GM21447 (cell line): ENCODE measurements at regions not wholly inside any gene's neighbourhood (a gene's known extent, or its start where the extent isn't known, plus 50 kb on each side); places are given as distances from the start of the nearest gene placed in this dataset.

Source experiments
- ATAC-seq: cut with Tn5 transposase; IDR thresholded peaks from one replicate; pipeline ENCODE4 v1.9.1; 2021; ENCODE audit not compliant: unreplicated experiment

DNA sequence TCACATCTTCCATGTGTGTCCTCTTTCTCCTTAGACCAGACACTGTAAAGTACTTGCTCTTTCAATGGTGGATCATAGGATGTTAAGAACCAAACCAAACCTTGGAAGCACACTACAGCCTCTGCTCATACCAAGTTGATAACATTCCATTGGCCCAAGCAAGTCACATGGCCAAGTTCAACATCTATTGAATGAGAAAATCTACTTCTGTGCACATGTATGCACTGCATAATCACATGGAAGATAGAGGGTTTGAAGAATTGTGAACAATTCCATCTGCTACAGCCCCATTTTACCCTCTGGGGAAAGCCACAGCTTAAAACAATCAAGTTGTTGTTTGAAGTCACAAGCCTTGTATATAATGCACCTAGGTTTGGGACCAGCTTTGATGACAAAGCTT is 68.2 kb downstream of the MFAP3 start:
- no peak for ATAC-seq

GRCh38 chr5:154107756-154108155 is 69.0 kb downstream of the MFAP3 start:
- ATAC-seq: no peak

DNA sequence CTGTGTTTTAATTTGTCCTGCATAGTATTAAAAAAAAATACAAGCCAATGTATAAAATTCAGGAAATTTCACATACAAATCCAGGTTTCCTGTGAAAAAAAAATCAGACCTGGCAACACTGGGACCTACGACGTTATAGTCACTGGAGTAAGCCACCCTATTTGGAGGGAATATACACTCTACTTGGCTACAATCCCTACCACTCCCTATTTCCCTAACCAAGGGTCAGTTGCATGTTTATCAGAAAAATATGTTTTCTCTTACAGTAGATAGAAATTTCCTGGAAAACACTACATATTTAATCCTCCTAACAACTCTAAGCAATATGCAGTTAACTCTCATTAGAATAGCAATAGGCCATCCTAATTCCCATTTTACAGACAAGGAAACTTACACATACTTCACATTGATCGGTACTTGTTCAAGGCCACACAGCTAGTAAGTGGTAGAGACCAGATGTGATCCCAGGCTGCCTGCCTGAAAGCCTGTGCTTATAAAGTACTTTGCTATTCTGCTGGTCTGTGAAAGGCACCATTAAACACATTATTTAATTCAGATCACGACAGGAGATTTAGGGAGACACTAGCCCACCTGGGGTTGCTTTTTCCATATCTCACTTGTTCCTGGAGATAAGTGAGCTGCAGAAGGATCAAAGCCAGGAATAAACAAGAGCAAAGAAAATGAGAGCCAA is 70.8 kb downstream of the MFAP3 start:
- no peak for ATAC-seq

- no peak for ATAC-seq
Observed at GRCh38 chr5:154110107-154110453, 71.3 kb downstream of the MFAP3 start.

DNA sequence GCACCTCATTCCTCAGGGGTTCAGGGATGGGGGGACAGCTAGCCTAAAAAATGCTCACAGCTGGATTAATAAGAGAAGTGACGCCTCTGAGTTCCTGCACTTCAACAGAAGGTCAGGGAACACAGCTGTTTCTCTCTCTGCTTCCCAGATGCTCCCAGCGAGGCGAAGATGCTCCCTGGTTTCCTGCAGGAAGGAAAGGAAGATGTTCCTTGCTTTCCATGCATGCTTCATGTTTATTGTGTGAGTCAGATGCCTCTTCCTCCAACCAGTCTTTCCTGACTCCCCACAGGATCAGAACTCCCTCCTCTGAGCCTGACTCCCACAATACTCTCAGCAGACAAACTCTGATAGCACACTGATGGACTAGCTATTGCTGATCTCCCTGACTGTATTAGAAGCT is 71.9 kb downstream of the MFAP3 start:
- ATAC-seq: no peak

GRCh38 chr5:154111214-154111613 is 72.4 kb downstream of the MFAP3 start:
- no peak for ATAC-seq

- ATAC-seq: peak; percentile 87
Observed at GRCh38 chr5:154112255-154112654, 73.5 kb downstream of the MFAP3 start.

- no peak for ATAC-seq
Observed at GRCh38 chr5:154115291-154115690, 75.2 kb upstream of the GALNT10 start.

- no peak for ATAC-seq
Observed at GRCh38 chr5:154117050-154117449, 73.5 kb upstream of the GALNT10 start.

- ATAC-seq: no peak
Observed at GRCh38 chr5:154117930-154118329, 72.6 kb upstream of the GALNT10 start.

- no peak for ATAC-seq
Observed at GRCh38 chr5:154118385-154118784, 72.1 kb upstream of the GALNT10 start.

DNA sequence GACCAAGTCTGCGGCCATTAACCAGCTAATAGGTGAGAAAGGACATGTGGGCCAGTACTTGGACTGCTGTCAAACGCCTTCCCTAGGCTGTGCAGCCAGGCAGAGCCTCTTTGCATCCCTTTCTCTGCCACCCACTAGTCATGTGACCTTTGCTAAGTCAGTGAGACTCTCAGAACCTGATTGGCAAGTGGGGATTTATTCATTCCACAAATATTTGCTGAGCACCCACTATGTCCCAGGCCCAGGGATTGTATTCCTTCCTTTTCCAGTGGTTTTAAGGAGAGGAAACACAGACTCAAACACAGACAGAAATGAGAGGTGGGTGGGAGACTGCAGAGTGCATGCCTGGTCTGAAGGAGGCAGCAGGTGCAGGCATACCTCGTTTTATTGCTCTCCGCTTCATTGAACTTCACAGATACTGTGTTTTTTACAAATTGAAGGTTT is 71.6 kb upstream of the GALNT10 start:
- ATAC-seq: no peak

- no peak for ATAC-seq
Observed at GRCh38 chr5:154129013-154129412, 61.5 kb upstream of the GALNT10 start.

- no peak for ATAC-seq
Observed at GRCh38 chr5:154129921-154130320, 60.6 kb upstream of the GALNT10 start.

DNA sequence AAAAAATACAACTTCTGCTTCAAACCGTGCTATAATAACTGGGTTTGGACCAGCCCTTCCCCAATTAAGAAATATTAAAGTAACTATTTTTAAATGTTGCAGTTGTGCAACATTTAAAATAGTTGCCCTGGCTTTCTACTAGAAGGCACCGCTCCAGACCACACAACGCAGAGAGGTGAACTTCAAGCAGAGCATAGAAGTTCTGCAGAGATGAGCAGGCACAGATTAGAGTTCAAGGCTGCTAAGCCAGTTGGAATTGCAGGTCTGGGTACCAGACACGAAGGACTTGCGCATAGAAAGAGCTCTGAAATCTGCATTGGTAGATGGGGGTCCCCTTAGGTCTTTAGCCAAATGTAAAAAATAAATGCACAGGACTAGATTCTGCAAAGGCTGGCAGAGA is 58.7 kb upstream of the GALNT10 start:
- ATAC-seq: no peak

- ATAC-seq: no peak
Observed at GRCh38 chr5:154132718-154133307, 57.7 kb upstream of the GALNT10 start.

DNA sequence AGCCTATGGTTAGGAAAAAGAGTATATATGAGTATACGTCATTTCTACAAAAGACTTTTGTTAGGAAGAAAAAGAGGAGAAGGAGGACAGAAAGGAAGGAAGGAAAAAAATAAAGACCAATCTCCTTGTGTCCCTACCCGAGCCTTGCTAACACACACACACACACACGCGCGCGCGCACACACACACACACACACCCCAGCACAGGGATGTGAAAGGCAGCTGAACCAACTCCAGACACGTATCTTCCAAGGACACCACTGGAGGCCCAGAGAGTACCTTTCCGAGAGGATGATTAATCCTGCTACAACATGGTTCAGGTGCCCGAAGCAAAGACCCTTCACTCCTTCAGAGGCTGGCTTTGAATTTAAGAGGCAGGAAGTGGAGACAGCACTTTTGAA is 56.9 kb upstream of the GALNT10 start:
- no peak for ATAC-seq

- no peak for ATAC-seq
Observed at GRCh38 chr5:154134499-154134898, 56.0 kb upstream of the GALNT10 start.

GRCh38 chr5:154135125-154135817 is 55.3 kb upstream of the GALNT10 start:
- no peak for ATAC-seq

GRCh38 chr5:154136141-154136540 is 54.4 kb upstream of the GALNT10 start:
- no peak for ATAC-seq

DNA sequence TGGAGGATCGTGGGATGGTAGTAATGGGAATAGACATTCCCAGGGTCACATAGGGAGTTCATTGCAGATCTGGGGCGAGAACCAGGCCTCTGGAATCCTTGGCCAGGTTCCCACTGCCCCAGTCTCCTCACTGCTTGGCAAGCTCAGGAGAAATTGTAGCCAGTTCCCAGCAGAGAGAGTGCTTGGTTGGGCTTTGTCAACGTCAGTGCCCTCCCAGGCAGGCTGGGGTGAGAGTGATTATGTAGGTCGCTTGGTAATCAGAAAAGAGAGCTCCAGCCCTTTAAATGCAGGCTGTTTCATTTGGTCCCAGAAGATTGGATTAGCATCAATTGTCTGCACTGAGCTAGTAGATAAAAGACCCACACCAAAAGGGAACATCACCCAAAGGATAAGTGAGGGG is 51.8 kb upstream of the GALNT10 start:
- no peak for ATAC-seq

GRCh38 chr5:154140381-154140780 is 50.2 kb upstream of the GALNT10 start:
- no peak for ATAC-seq
